ENCODE measurements at regions not wholly inside any gene's neighbourhood (a gene's known extent, or its start where the extent isn't known, plus 50 kb on each side); places are given as distances from the start of the nearest gene placed in this dataset.
"Not testable (repeated sequence)": the region's sequence is repeated elsewhere in the genome, so short reads cannot be mapped to it uniquely, and the experiment has no call there.

GRCh38 chr7:150049012-150049655 is 175.4 kb downstream of the ATP6V0E2 start:
- 24% methylated on average over 4 of the region's 46 CpGs; no CpG with 5 or more reads in 1 of the 2 donors for WGBS, 2 donors (ENCODE audit: low coverage in 1 of 2)
- H3K27ac ChIP-seq = peak overlapping the region in 3 of 4 donors; percentile 64 to 82 (median 79)
- H3K27me3 ChIP-seq = peaks cover 17% of the 10 kb centered on the region
- not testable (repeated sequence) for H3K9me3 ChIP-seq, H3K36me3 ChIP-seq
- H3K4me3 ChIP-seq = peak overlapping the region; percentile 21 to 60
- peaks cover 0 to 25% (median 8%) of the 10 kb centered on the region in 3 donors for H3K4me1 ChIP-seq
- peak; percentile 68 for ATAC-seq
- TF ChIP-seq CTCF (IDR thresholded peaks at IDR 0.05) = peak in 1 of 4 experiments; percentile 37

- not testable (repeated sequence) for ATAC-seq, H3K27me3 ChIP-seq, H3K4me3 ChIP-seq, H3K27ac ChIP-seq, H3K9me3 ChIP-seq, H3K36me3 ChIP-seq
- 41 to 57% methylated on average over 3 to 5 of the region's 5 CpGs for WGBS, 2 donors (ENCODE audit: low coverage in 1 of 2)
- peaks cover 0 to 13% (median 8%) of the 10 kb centered on the region in 3 donors for H3K4me1 ChIP-seq
Measured at GRCh38 chr7:150053396-150053795, 179.6 kb downstream of the ATP6V0E2 start.

GRCh38 chr7:150054242-150054641 is 180.5 kb downstream of the ATP6V0E2 start:
- 38 to 56% methylated on average over 1 to 2 of the region's 3 CpGs for WGBS, 2 donors (ENCODE audit: low coverage in 1 of 2)
- ATAC-seq, H3K27ac ChIP-seq, H3K36me3 ChIP-seq, H3K4me3 ChIP-seq, H3K9me3 ChIP-seq, H3K4me1 ChIP-seq, H3K27me3 ChIP-seq: not testable (repeated sequence)

GRCh38 chr7:150060259-150061221 is 186.8 kb downstream of the ATP6V0E2 start:
- not testable (repeated sequence) for H3K4me3 ChIP-seq, H3K27me3 ChIP-seq, H3K27ac ChIP-seq, H3K4me1 ChIP-seq, H3K9me3 ChIP-seq, H3K36me3 ChIP-seq
- ATAC-seq = peak; percentile 91
- peak in 2 of 4 experiments; percentile 29 to 49 for TF ChIP-seq CTCF (IDR thresholded peaks at IDR 0.05)
- 16 to 56% methylated on average over 3 to 11 of the region's 16 CpGs for WGBS, 2 donors (ENCODE audit: low coverage in 1 of 2)

GRCh38 chr7:150063195-150063594 is 189.4 kb downstream of the ATP6V0E2 start:
- not testable (repeated sequence) for H3K27me3 ChIP-seq, H3K9me3 ChIP-seq, H3K27ac ChIP-seq, H3K36me3 ChIP-seq, ATAC-seq, H3K4me1 ChIP-seq, H3K4me3 ChIP-seq
- WGBS, 2 donors (ENCODE audit: low coverage in 1 of 2) = 40 to 83% methylated on average over 1 of the region's 1 CpG

- 77% methylated on average over 4 of the region's 10 CpGs; no CpG with 5 or more reads in 1 of the 2 donors for WGBS, 2 donors (ENCODE audit: low coverage in 1 of 2)
Measured at GRCh38 chr7:150069555-150070313, 196.0 kb downstream of the ATP6V0E2 start.

GRCh38 chr7:150077543-150077942 is 203.8 kb downstream of the ATP6V0E2 start:
- not testable (repeated sequence) for H3K27me3 ChIP-seq, H3K36me3 ChIP-seq, ATAC-seq, H3K4me1 ChIP-seq, H3K9me3 ChIP-seq, H3K4me3 ChIP-seq, H3K27ac ChIP-seq
- WGBS, 2 donors (ENCODE audit: low coverage in 1 of 2) = no CpG with 5 or more reads among the region's 1 CpG

More at GRCh38 chr7:150069555-150070313, 196.0 kb downstream of the ATP6V0E2 start:
- not testable (repeated sequence) for H3K27ac ChIP-seq, H3K9me3 ChIP-seq, ATAC-seq, H3K4me1 ChIP-seq, H3K36me3 ChIP-seq, H3K27me3 ChIP-seq, H3K4me3 ChIP-seq

- not testable (repeated sequence) for H3K27me3 ChIP-seq, H3K4me3 ChIP-seq, ATAC-seq, H3K27ac ChIP-seq, H3K4me1 ChIP-seq, H3K9me3 ChIP-seq, H3K36me3 ChIP-seq
Measured at GRCh38 chr7:150081865-150082264, 208.1 kb downstream of the ATP6V0E2 start.

- whole genome bisulfite sequencing, 2 donors (ENCODE audit: low coverage in 1 of 2) = 81% methylated on average over 4 of the region's 4 CpGs; no CpG with 5 or more reads in 1 of the 2 donors
- not testable (repeated sequence) for H3K4me3 ChIP-seq, H3K27ac ChIP-seq, H3K27me3 ChIP-seq, ATAC-seq, H3K9me3 ChIP-seq, H3K4me1 ChIP-seq, H3K36me3 ChIP-seq
Measured at GRCh38 chr7:150084724-150085123, 211.0 kb downstream of the ATP6V0E2 start.

- H3K27ac ChIP-seq, H3K36me3 ChIP-seq, H3K4me3 ChIP-seq, H3K27me3 ChIP-seq, H3K4me1 ChIP-seq, H3K9me3 ChIP-seq: not testable (repeated sequence)
- WGBS, 2 donors (ENCODE audit: low coverage in 1 of 2) = 49 to 64% methylated on average over 4 of the region's 4 CpGs
- peak; percentile 69 for ATAC-seq
Measured at GRCh38 chr7:150087478-150087877, 213.7 kb downstream of the ATP6V0E2 start.
